ENCODE measurements at regions not wholly inside any gene's neighbourhood (a gene's known extent, or its start where the extent isn't known, plus 50 kb on each side); places are given as distances from the start of the nearest gene placed in this dataset.

DNA sequence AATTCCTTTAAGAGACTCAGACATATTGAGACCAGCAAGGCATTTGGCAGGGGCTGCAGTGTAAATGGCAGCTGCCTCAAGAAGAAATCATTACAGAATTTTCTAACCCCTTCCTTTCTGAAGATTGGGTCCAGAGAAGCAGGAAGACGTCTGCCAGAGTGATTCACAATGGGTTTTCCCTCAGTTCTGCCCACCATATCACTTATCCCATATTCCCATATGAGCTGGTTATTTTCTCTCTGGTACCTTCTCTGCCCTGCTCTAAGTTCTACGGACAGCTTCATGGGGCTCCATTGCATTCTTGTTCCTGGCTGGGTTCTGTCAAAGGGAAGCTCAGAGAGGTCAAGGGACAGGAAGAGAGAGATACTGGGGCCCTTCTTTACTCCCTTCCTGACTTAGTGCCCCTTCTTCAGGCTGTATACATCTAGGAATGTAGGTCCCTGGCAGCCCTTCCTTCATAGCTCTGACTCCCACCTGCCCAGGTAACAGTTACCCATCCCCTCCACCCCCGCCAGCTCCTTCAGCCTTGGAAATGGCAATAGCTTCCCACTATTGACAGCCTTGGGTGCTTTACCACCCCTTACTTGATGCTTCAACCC is 420.6 kb upstream of the DAB1 start:
- Mint-ChIP-seq H3K4me3 (ENCODE audit: unreplicated experiment) (no peak overlapping the region), H3K27ac (ENCODE audit: unreplicated experiment) (no peak overlapping the region), H3K4me1 (ENCODE audit: low read depth) (peaks cover 17% of the 10 kb centered on the region), H3K36me3 (ENCODE audit: low read depth) (no peaks in the 10 kb centered on the region), H3K9me3 (ENCODE audit: low read depth) (no peaks in the 10 kb centered on the region), H3K27me3 (ENCODE audit: low read depth) (no peaks in the 10 kb centered on the region)
- no peak for TF ChIP-seq CTCF (IDR thresholded peaks at IDR 0.05)
- no peak for DNase-seq (ENCODE audit: low spot score)

DNA sequence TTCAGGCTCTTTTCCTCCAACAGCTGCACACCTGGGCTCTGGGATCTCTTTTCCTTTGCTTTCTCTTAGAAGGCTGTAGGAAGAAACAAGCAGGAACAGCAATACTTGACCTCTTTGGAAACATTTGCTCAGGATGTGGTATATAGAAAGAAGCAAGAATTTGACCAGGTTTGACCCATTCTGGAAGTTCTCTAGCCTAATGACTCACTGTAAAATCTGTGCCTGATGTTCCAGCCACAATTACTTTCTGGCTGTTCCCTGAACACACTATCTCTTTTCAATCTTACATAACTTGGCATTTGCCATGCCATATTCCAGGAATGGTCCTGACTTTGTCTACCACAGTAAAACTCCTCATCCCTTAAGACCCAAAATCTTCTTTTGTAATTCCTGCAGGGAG is 419.9 kb upstream of the DAB1 start:
- Mint-ChIP-seq H3K27me3 (ENCODE audit: low read depth) (no peaks in the 10 kb centered on the region), H3K4me1 (ENCODE audit: low read depth) (peaks cover 15% of the 10 kb centered on the region), H3K4me3 (ENCODE audit: unreplicated experiment) (no peak overlapping the region), H3K9me3 (ENCODE audit: low read depth) (no peaks in the 10 kb centered on the region), H3K36me3 (ENCODE audit: low read depth) (no peaks in the 10 kb centered on the region), H3K27ac (ENCODE audit: unreplicated experiment) (no peak overlapping the region)
- DNase-seq (ENCODE audit: low spot score): no peak
- no peak for TF ChIP-seq CTCF (IDR thresholded peaks at IDR 0.05)

DNA sequence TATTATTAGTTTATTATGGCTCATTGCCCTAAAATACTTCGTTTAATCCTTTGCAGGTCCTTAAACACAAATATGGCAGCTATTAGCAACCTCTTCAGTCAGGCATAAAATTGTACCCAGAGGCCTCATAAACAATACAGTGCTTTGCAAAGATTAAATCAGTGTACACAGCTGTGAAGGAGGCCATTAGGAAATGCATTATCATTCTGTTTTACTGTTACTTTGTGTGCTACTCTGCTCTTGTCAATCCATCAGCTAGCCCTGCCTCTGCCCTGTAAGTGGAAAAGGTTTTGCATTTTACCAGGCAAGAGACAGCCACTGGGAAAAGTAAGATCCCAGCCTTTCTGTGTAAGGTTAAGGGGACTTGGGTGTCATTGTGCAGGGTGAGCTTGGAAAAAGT is 415.7 kb upstream of the DAB1 start:
- Mint-ChIP-seq H3K36me3 (ENCODE audit: low read depth) (no peaks in the 10 kb centered on the region), H3K27me3 (ENCODE audit: low read depth) (peaks cover 3% of the 10 kb centered on the region), H3K27ac (ENCODE audit: unreplicated experiment) (no peak overlapping the region), H3K4me3 (ENCODE audit: unreplicated experiment) (no peak overlapping the region), H3K4me1 (ENCODE audit: low read depth) (peaks cover 10% of the 10 kb centered on the region), H3K9me3 (ENCODE audit: low read depth) (no peaks in the 10 kb centered on the region)
- no peak for DNase-seq (ENCODE audit: low spot score)
- no peak for TF ChIP-seq CTCF (IDR thresholded peaks at IDR 0.05)

DNA sequence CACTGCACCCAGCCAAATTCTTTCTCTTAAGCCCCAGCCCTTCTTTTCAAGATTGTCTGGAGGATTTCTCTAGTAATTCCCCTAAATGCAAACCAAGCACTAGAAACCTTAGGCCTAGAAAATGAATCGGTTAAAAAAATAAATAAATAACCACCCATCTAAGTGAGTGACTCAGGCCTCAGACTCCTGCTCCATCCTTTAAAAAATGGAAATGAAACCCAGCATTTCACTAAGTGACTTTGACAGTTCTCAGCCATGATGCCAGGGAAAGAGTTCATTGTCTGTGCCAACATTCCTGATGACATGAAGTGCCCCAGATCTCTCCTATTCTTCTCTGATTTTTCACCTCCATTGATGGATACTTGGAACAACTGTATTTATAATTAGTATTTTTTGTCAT is 415.2 kb upstream of the DAB1 start:
- DNase-seq (ENCODE audit: low spot score): no peak
- H3K36me3 Mint-ChIP-seq (ENCODE audit: low read depth): no peaks in the 10 kb centered on the region
- peaks cover 3% of the 10 kb centered on the region for H3K27me3 Mint-ChIP-seq (ENCODE audit: low read depth)
- H3K27ac Mint-ChIP-seq (ENCODE audit: unreplicated experiment): no peak overlapping the region
- H3K4me1 Mint-ChIP-seq (ENCODE audit: low read depth): peaks cover 10% of the 10 kb centered on the region
- H3K4me3 Mint-ChIP-seq (ENCODE audit: unreplicated experiment): no peak overlapping the region
- no peaks in the 10 kb centered on the region for H3K9me3 Mint-ChIP-seq (ENCODE audit: low read depth)
- TF ChIP-seq CTCF (IDR thresholded peaks at IDR 0.05): no peak

DNA sequence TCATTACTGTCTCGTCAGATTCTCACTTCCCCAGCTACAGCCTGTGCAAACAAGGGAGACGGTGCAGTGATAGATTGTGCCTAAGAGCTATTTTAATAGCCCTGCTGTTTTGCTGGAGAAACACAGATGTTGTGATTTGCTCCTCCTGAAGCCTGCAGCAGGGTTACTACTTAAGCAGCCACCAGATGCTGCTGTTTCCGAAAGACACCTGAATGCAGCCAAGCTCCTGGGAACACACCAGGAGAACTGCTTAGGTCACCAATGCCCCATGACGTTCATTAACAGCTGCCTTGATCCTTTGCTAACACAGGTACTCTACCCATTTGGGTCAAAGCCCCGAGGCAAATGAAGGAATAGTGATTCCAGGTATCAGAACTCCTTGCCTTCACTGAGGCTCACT is 411.8 kb upstream of the DAB1 start:
- H3K36me3 Mint-ChIP-seq (ENCODE audit: low read depth): no peaks in the 10 kb centered on the region
- DNase-seq (ENCODE audit: low spot score): no peak
- peaks cover 5% of the 10 kb centered on the region for H3K4me1 Mint-ChIP-seq (ENCODE audit: low read depth)
- H3K4me3 Mint-ChIP-seq (ENCODE audit: unreplicated experiment): no peak overlapping the region
- TF ChIP-seq CTCF (IDR thresholded peaks at IDR 0.05): no peak
- peaks cover 3% of the 10 kb centered on the region for H3K27me3 Mint-ChIP-seq (ENCODE audit: low read depth)
- no peaks in the 10 kb centered on the region for H3K9me3 Mint-ChIP-seq (ENCODE audit: low read depth)
- H3K27ac Mint-ChIP-seq (ENCODE audit: unreplicated experiment): no peak overlapping the region

Data from chondrocyte (in vitro differentiated cells).